22Rv1 (cell line): ENCODE measurements at regions not wholly inside any gene's neighbourhood (a gene's known extent, or its start where the extent isn't known, plus 50 kb on each side); places are given as distances from the start of the nearest gene placed in this dataset.

Experiments
- H3K27ac ChIP-seq: fragments of 450-650 bp; 2 replicates; pipeline ENCODE4 v1.5.1; 2017
- CTCF ChIP-seq: fragments of 450-650 bp; IDR thresholded peaks from 2 replicates; pipeline ENCODE4 v1.5.1; 2017; ENCODE audit warnings: mild to moderate bottlenecking
- ZFX ChIP-seq: fragments of 450-650 bp; IDR thresholded peaks from 2 replicates; pipeline ENCODE4 v1.6.1; 2017; ENCODE audit warnings: antibody characterized with exemption, borderline replicate concordance

GRCh38 chr2:138177693-138178092 lies 213.4 kb downstream of the HNMT start:
- H3K27ac ChIP-seq, result no peak overlapping the region
- TF ChIP-seq CTCF (no peak), ZFX (no peak)

- H3K27ac ChIP-seq, result no peak overlapping the region
- TF ChIP-seq ZFX, result no peak
- no peak for TF ChIP-seq CTCF
Observed at GRCh38 chr2:138180692-138181386, 216.6 kb downstream of the HNMT start.

GRCh38 chr2:138182250-138182936 lies 218.1 kb downstream of the HNMT start:
- TF ChIP-seq CTCF (no peak), ZFX (no peak)
- no peak overlapping the region for H3K27ac ChIP-seq

DNA sequence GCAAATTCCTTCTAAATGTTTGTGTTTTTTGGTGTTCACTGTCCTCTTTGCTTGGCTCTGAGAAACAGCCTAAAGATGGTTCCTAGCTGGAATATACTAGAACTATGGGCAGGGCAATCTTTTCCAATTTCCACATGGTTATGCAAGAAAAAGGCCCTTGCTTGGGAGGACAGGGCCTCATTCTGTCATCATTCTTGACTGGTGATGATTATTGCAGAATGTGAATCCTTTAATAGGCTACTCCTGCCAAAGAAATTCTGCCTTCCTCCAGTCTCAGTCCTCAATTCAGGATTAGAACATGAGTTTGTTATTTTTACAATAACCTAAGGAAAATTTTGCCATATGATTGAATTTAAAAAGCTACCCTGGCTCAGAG lies 218.7 kb downstream of the HNMT start:
- TF ChIP-seq ZFX (no peak), CTCF (no peak)
- no peak overlapping the region for H3K27ac ChIP-seq

DNA sequence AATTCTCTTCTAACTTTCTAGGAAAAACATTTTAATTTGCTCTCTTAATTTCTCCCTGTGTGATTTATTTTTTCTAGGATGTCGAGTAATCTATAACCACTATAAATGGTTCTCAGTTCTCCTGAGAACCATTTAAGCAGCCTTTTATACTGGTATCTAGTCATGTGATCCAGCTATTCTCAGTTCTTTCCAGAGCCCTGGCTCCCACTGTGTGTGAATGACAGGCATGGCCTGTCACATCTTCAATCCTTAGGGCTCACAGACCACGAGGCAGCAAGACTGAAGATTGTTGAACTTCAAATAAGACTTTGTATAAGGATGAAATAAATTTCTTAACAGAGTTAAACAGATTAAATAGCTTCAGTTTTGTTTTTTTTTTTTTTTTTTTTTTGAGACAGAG lies 219.4 kb downstream of the HNMT start:
- no peak for TF ChIP-seq ZFX
- no peak for TF ChIP-seq CTCF
- no peak overlapping the region for H3K27ac ChIP-seq

DNA sequence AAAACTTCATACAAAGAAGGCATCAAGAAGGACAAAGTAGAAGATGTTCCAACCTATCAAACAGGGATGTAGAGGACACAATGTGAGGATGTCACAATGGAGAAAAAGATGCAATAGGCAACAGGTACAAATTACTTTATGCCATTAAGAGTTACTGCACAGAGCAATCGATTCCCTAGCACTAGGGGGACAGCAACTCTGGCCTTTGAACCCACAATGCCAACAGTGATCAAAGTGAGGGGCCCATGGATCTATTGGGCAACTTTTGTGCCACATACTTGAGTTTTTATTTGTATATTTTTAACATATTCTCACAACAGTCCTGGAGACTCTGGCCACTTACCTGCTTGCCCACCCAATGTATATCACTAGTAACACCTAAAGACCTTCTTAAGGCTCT lies 220.2 kb downstream of the HNMT start:
- TF ChIP-seq CTCF, result no peak
- no peak for TF ChIP-seq ZFX
- H3K27ac ChIP-seq, result no peak overlapping the region

GRCh38 chr2:138185827-138186226 lies 221.6 kb downstream of the HNMT start:
- TF ChIP-seq CTCF (no peak), ZFX (no peak)
- H3K27ac ChIP-seq, result no peak overlapping the region
